ENCODE measurements at regions not wholly inside any gene's neighbourhood (a gene's known extent, or its start where the extent isn't known, plus 50 kb on each side); places are given as distances from the start of the nearest gene placed in this dataset.

DNA sequence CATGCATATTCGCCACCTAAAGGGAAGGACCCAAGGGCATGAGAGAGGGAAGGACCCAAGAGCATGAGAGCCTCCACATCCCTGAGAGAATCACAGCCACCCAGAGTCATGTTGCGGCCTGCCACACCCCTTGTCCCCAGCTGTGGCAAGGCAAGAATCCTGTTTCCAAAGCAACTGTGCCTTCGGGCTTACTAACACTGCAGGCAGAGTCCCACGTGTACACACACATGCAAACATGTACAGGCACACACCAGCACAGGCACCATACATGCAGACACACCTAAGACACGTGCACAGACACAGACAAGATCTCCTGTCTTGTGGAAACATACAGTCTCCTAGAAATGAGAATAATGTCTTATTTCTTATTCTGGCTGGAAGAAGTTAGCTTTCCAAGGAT is 92.4 kb upstream of the CDYL2 start:
- TF ChIP-seq, protein P1, sequence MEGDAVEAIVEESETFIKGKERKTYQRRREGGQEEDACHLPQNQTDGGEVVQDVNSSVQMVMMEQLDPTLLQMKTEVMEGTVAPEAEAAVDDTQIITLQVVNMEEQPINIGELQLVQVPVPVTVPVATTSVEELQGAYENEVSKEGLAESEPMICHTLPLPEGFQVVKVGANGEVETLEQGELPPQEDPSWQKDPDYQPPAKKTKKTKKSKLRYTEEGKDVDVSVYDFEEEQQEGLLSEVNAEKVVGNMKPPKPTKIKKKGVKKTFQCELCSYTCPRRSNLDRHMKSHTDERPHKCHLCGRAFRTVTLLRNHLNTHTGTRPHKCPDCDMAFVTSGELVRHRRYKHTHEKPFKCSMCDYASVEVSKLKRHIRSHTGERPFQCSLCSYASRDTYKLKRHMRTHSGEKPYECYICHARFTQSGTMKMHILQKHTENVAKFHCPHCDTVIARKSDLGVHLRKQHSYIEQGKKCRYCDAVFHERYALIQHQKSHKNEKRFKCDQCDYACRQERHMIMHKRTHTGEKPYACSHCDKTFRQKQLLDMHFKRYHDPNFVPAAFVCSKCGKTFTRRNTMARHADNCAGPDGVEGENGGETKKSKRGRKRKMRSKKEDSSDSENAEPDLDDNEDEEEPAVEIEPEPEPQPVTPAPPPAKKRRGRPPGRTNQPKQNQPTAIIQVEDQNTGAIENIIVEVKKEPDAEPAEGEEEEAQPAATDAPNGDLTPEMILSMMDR (IDR thresholded peaks at IDR 0.05 in 8 of 11, conservative IDR thresholded peaks at IDR 0.05 in 3 of 11), result no peak
- TF ChIP-seq POLR2A (IDR thresholded peaks at IDR 0.05), result no peak
- no peak for TF ChIP-seq POLR2AphosphoS5 (IDR thresholded peaks at IDR 0.05)

Measured in spleen (tissue), 7 donors.